ENCODE measurements at regions not wholly inside any gene's neighbourhood (a gene's known extent, or its start where the extent isn't known, plus 50 kb on each side); places are given as distances from the start of the nearest gene placed in this dataset.

GRCh38 chr9:135239100-135239768, 151.8 kb downstream of the OLFM1 start:
- DNase-seq, result no peak

GRCh38 chr9:135239769-135240141, 152.3 kb downstream of the OLFM1 start:
- DNase-seq, result no peak

GRCh38 chr9:135240222-135240621, 152.8 kb downstream of the OLFM1 start:
- no peak for DNase-seq

GRCh38 chr9:135240871-135241311, 153.4 kb downstream of the OLFM1 start:
- peak in 1 of 3 donors; percentile 19 for DNase-seq

GRCh38 chr9:135241381-135242048, 154.0 kb downstream of the OLFM1 start:
- no peak for DNase-seq

DNA sequence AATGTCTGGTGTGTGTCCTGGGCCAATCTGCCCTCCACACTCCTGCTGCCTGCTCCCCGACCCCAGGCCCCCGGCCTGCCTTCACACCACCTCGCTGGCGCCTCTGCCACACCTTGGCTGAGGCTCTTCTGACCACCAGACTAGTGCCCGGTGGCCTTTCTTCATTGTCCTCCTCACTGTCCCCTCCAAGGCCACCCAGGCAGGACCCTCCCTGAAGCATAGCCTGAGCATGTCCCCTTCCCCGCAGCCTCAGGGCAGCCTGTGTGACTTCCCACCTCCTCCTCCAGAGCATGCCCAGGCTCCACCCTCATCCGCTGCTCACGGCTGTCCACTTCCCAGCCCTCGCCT, 154.6 kb downstream of the OLFM1 start:
- no peak for DNase-seq

- no peak for DNase-seq
Measured at GRCh38 chr9:135242406-135242805, 154.9 kb downstream of the OLFM1 start.

GRCh38 chr9:135243201-135244190, 156.0 kb downstream of the OLFM1 start:
- no peak for DNase-seq

- no peak for DNase-seq
Measured at GRCh38 chr9:135244271-135245221, 157.1 kb downstream of the OLFM1 start.

DNA sequence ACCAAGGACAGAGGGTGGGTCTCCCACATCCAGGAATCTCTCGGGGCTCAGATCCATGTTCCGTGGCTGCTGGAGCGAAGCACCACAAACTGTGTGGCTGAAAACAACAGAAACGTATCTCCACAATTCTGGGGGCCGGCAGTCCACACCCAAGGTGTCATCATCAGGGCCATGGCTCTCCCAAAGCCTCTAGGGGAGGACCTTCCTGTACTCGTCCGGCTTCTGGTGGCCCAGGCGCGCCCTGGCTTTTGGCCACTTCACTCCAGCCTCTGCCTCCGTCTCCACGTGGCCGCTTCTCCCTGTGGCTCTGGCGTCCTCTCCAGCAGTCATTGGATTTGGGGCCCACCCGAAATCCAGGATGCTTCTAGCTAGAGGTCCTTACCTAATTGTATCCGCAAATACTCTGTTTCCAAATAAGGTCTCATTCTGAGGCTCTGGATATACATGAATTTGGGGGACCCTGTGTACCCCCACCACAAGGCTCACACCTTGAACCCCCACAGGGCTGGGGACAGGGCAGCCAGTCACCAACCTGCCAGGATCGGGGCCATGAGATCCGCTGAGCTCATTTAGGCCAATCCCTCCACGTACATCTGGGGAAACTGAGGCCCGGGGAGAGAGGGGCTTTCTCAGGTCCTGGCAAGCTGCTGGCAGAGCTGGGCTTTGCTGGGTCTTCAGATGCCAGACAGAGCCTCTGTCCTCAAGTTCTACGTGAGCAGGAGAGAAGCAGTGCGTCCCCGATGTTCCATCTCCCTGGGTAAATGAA, 158.2 kb downstream of the OLFM1 start:
- DNase-seq, result no peak

- no peak for DNase-seq
Measured at GRCh38 chr9:135246248-135247205, 159.1 kb downstream of the OLFM1 start.

DNA sequence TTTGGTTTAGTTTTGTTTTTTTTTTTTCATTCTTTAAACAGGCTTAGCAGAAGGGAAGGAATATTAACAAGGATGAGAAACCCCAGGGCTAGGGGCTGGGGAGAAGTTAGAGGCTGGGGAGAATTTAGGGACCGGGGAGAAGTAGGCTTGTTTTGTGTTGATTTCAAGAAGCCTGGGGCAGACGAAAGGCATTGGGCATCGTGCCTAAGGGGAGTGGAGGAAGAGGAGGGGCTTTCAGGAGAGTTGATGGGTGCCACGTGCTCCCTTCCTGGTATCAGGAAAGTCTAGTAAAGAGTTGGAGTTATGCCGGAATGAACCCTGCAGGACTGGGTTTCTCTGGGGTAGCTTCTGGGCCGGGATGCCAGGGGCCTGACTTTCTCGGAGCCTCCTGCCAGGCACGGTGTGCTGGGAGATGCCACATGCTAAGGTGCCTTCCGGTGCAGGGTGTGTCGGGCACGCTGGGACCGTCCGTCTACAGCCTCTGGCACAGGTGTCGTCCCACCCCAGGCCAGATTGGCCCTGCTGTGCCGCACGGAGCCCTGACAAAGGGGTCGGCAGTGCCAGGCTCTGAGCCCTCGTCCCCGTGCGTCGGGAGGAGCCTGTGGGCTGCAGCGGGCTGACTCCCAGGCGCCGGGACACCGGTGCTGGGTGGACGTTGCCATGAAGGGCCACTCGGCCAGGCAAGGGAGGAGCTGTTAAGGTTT, 159.9 kb downstream of the OLFM1 start:
- DNase-seq, result no peak

DNA sequence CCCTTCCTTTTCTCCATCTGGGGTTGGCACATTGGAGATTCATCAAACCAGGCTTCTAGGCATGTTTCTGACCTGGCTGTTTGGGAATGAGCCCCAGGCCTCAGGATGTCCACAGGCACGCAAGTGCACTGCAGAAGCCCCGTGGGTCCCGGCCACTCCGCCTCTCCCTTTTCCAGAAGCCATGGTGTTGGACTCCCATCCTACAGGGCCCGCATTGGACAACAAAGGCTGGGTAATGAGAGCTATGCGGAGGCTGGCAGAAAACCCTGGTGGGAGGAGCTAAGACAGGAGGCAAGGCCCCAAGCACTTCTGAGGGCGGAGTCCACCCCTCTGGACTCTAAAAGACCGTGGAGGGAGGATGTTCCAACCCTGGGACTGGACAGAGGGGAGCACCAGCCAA, 160.6 kb downstream of the OLFM1 start:
- DNase-seq, result no peak

DNA sequence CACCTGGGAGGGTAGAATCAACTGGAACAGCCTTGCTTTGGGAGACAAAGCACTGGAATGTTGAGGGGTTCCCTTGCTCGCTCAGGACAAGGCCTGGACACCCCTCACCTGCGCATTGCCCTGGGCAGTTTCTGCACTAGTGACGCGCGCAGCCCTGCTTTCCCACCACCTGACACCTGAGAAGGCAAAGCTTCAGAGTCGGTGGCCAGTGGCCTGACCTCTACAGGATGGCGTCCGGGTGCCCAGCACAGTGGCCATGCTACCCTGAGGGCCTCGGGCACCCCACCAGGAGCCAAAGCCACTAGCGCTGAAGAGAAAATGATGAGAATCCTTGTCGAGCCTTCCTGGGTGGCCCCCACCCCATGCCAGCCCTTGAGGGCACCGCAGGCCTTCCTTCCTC, 161.3 kb downstream of the OLFM1 start:
- DNase-seq, result no peak

DNA sequence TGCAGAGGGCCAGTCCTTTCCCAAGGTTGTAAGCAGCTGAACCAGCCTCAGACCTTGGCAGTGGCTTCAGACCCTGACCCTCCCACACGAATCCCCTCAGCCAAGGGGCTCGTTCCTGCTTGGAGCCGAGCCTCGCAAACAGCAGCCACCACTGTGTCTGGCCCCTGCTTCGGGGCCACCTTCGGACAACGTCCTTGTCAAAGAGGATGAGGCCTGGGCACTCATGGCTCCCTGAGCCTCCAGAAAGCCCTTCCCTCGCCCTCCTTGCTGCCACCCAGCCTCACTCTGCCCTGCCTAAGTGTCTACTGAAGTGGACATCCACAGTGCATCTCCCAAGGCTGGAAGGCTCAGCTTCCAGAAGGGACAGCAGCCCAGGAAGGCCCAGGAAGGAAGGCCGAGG, 161.7 kb downstream of the OLFM1 start:
- DNase-seq, result no peak

DNA sequence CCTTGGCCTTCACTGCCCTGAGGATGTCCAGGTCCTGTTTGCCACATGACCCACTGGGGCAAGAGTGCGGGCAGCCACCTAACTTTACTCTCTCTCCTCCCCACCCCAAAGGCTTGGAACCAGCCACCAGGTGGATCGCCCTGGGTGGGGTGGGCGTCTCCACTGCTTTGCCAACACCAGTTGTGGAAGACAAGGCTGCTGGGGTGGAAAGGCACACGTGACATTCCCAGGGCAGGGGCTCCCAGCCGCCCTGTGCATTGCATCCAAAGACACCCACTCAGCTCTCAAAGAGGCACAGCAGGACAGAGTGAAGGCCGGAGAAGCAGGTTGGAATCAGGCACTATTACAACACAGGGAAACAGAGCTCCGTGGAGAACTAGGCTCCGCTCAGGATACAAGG, 162.2 kb downstream of the OLFM1 start:
- DNase-seq, result no peak

- DNase-seq, result no peak
Measured at GRCh38 chr9:135251331-135251761, 163.9 kb downstream of the OLFM1 start.

- DNase-seq, result no peak
Measured at GRCh38 chr9:135251996-135252760, 164.7 kb downstream of the OLFM1 start.
